GM18499 (cell line): ENCODE measurements at regions not wholly inside any gene's neighbourhood (a gene's known extent, or its start where the extent isn't known, plus 50 kb on each side); places are given as distances from the start of the nearest gene placed in this dataset.
"Not testable (repeated sequence)": the region's sequence is repeated elsewhere in the genome, so short reads cannot be mapped to it uniquely, and the experiment has no call there.

Experiments
- ATAC-seq: cut with Tn5 transposase; IDR thresholded peaks from one replicate; pipeline ENCODE4 v1.9.1; 2021; ENCODE audit warnings: moderate number of reproducible peaks; ENCODE audit not compliant: insufficient read depth, unreplicated experiment

DNA sequence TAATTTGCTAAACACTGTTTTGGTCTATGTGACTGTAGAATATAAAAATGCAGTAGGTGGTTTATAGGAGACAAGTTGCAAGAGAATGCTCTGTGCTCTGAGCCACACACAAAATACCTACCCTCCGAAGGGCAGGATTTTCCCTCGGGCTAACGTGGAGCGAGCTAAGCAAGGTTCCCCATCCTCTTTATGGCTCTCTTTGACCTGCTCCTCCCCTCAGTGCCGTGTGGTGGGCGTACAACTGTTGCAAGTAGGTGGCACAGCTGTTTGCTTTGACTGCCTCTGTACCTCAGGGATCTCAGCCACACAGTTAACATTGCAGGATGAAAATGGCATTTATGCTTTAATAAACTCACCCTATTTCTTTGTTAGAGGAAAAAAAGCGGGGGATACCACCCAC is 339.1 kb downstream of the SATB1 start:
- no peak for ATAC-seq

- no peak for ATAC-seq
These were observed 339.7 kb downstream of the SATB1 start for GRCh38 chr3:18085429-18085828.

DNA sequence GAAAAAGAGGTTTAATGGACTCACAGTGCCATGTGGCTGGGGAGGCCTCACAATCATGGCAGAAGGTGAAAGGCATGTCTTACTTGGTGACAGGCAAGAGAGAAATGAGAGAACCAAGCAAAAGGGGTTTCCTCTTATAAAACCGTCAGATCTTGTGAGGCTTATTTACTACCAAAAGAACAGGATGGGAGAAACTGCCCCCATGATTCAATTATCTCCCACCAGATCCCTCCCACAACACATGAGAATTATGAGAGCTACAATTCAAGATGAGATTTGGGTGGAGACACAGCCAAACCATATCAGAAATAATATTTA is 340.8 kb upstream of the TBC1D5 start:
- ATAC-seq, result not testable (repeated sequence)

- no peak for ATAC-seq
These were observed 340.3 kb upstream of the TBC1D5 start for GRCh38 chr3:18082551-18083272.

GRCh38 chr3:18080198-18080689 is 337.8 kb upstream of the TBC1D5 start:
- ATAC-seq, result no peak

DNA sequence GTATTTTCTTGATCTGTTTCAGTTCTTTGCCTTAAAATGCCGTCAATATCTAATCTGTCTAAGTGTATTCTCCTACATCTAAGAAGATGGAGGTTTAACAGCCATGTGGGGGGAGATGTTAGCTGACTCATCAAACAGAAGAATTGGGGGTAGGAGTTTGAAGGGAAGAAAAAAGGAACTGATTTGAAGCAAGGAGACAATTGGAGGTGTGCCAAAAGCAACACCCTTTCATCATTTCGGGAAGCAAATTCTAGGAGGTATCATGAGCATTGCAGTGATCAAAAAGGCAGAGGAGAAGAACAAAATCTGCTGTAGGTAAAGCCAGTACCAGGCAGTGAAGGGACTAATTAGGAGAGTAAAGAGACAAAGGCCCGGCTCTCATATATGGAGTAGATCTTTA is 337.3 kb upstream of the TBC1D5 start:
- ATAC-seq, result no peak

- ATAC-seq, result no peak
These were observed 336.6 kb upstream of the TBC1D5 start for GRCh38 chr3:18079062-18079461.

DNA sequence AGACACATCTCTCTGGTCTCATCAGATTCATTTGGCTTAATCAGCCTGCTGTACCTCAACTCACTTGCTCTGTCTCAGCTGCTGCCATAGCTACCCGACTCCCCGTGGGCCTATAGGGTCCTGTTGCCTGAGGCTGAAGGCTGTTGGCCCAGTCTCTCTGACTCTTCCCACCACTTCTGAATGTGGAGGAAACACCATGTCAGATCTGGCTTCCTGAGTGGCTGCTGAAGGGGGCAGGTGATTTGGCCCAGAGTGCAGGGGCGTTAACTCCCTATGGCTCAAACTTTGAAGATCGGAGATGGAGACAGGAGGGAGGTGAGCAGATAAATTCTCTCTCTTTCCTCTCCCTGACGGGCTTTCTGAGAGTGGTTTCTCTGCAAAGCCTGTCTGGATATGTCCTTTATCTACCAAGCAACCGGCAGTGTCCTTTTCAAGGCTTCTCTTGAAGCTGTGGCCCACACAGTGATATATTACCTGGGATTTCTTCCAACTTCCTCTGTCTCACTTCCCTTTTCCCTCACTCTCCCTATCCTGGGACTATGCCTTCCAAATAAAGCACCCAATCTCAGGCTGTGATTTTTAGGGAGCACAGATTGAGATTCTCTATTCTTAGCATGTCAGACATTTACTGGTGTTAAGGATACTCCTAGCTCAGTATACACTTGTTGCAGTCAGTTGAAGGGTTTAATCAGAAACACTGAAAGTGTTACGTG is 334.9 kb upstream of the TBC1D5 start:
- ATAC-seq, result no peak

GRCh38 chr3:18076301-18076700 is 333.9 kb upstream of the TBC1D5 start:
- ATAC-seq, result no peak

GRCh38 chr3:18075799-18076198 is 333.4 kb upstream of the TBC1D5 start:
- no peak for ATAC-seq

- no peak for ATAC-seq
These were observed 329.4 kb upstream of the TBC1D5 start for GRCh38 chr3:18071833-18072232.

DNA sequence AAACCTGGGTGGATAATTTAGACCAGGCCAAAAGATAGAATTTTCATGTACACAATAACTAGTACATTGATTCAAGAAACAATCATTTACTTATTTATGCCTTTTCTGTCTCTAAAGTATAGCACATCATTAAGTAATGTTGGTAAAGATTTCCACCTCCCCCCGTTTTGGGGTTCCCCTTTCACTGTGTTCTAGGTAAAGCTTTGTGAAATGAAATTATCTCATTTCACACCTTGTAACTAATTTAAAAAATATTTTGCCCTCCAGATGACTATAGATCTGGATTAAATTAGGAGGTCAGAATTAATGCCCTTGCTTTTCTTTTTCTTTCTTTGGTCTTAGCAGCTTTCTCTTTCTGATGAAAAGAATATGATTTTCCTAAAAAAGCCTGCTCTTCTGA is 328.5 kb upstream of the TBC1D5 start:
- no peak for ATAC-seq

DNA sequence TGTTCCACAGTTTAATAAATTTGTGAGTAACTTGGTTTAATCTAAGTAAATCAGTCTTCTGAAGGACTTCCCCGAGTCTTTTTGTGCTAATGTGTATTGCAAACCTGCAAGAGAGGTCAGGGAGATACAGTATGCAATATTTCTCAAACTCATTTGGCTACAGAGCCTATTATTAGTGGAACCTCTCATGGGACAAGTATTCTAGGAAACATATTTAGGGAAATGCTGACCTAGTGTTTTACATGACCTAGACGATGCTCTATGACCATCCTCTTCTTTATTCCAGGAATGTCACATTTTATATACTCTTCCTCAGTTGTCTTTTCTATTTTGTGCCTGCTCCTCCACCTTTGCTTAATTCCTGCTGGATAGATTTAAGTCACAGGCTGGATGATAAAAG is 327.8 kb upstream of the TBC1D5 start:
- no peak for ATAC-seq

DNA sequence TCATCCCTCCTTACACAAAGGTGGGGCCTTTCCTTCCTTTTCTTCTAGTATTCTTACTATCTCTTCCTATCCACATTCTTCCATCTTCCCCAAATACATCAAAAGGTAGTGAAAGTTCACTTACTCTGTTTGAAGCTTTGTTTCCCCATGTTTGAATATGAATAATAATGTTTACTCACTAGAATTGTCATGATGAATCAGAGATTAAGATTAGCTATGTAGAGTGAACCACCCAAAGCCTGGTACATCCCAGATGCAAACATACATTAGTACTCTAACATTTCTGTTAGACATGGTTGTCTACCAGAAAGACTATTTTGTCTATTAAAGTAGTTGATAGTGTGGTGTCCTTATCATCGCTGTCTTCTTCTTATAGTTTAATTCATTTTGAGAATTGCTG is 327.1 kb upstream of the TBC1D5 start:
- ATAC-seq, result no peak

GRCh38 chr3:18066899-18067582 is 324.6 kb upstream of the TBC1D5 start:
- no peak for ATAC-seq

DNA sequence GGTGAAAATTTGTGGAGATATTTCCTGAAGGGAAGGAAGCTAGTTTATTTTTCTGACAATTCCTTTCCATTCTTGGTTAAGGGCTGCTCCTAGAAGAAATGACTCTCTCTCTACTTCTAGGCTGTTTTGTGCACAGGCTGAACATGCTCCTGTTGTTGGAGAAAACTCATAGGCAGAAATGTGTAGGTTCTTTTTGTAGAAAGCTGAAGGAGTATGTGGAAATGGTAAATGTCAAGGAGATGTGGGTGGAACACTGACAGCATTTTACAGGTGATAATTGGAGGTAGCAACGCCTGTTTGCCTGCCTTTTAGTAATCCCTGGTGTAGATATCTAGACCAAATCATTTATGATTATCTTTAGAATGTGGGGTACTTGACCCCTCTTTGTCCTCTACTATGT is 322.2 kb upstream of the TBC1D5 start:
- no peak for ATAC-seq

- no peak for ATAC-seq
These were observed 320.2 kb upstream of the TBC1D5 start for GRCh38 chr3:18062657-18063025.

DNA sequence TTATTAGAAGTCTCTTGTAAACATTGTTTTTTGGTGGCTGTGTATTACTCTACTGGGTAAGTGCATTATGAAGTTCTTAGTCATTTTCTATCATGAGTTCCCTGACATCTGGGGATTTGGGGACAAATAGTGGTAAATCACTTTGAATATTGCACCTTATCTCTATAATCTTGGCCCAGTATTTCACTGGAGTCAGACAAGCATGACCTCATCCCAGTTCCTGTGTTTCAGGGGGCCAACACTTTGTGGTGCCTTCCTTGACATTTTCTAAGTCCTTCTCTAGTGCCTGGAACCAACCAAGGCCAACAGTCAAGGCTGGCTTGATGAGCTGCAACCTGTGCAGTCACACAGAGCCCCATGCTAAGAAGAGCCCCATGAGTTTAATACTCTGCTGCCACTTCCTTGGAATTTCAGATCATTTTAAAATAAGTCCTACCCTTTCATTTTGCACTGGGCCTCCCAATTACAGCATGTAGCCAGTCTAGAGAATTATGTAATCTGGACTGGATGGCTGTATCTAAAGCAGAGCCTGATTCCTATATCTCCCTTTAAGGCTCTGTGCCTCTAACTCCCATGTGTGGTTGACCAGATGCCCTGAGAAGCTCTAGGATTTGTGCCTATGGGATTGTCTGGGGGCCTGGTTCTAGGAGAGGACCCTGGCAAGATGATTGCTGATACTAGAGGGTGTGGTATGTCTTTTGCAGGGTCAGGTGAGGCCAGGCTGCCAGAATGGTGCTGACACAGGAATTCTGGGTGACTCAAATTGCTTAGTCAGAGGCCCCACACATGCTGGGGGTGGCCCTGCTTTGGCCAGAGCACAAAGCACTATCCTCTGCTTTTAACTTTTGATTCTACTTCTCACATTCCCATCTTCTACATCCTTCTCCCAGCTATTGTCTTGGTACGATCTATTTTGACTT is 319.6 kb upstream of the TBC1D5 start:
- ATAC-seq, result no peak

- no peak for ATAC-seq
These were observed 316.2 kb upstream of the TBC1D5 start for GRCh38 chr3:18058666-18059065.

DNA sequence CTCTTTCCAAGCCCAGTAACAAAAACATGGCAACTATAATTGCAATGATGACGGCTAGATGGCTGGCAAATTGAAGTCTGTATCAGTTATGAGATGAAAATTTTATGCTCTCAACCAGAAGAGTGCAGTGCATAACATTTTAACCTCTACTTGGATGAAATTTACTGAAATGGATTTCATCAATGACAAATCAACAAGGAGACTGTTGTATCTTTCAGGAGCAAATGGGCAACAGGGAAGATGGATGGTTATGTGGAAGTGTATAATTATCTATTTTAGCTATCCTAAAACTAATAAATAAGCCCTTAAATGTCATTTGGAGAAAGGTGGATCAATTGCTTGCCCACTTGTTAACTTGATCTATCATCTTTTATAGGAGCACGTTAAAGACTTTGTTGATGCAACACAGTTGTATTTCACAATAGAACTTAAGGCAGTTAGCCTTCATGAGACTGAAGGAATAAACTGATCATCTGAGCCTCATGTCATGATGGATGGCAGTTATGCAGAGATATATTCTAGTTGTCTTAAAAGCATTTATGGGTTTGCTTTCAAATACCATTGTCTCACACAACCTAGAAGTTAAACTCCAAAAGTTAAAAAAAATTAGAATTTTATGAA is 315.1 kb upstream of the TBC1D5 start:
- ATAC-seq, result no peak
